Astrocyte (in vitro differentiated cells and primary cell): ENCODE measurements at regions not wholly inside any gene's neighbourhood (a gene's known extent, or its start where the extent isn't known, plus 50 kb on each side); places are given as distances from the start of the nearest gene placed in this dataset.
A peak's percentile ranks its signal among the peaks of the same experiment; 100 is the strongest.

Experiments
- DNase-seq: peaks from one replicate; pipeline ENCODE4 v3.0.0-alpha.2; 2010; ENCODE audit warnings: low read depth
- FAIRE-seq: peaks from 2 replicates; lab custom pipeline; 2011; peaks lifted over from hg19 to GRCh38; lab: Jason Lieb, UNC
- H2AFZ ChIP-seq: 2 replicates; pipeline ENCODE4 v1.6.0; 2012; ENCODE audit warnings: low read depth, low read length, inconsistent platforms
- H3K27ac ChIP-seq: 2 replicates; pipeline ENCODE4 v1.5.1; 2011; ENCODE audit warnings: low read depth, low read length, inconsistent platforms
- H3K27me3 ChIP-seq: 2 replicates; pipeline ENCODE4 v1.6.0; 2011; ENCODE audit warnings: low read length, inconsistent platforms; ENCODE audit not compliant: insufficient read depth
- H3K36me3 ChIP-seq: 2 replicates; pipeline ENCODE4 v1.5.1; 2011; ENCODE audit warnings: low read length, inconsistent platforms; ENCODE audit not compliant: insufficient read depth
- H3K4me1 ChIP-seq: 2 replicates; pipeline ENCODE4 v1.5.1; 2011; ENCODE audit warnings: low read length, inconsistent platforms; ENCODE audit not compliant: insufficient read depth
- H3K4me2 ChIP-seq: 2 replicates; pipeline ENCODE4 v1.6.0; 2012; ENCODE audit warnings: low read length, inconsistent platforms
- H3K4me3 ChIP-seq: 2 replicates; pipeline ENCODE4 v1.5.1; 2011; ENCODE audit warnings: low read depth, mild to moderate bottlenecking, low read length, inconsistent platforms; ENCODE audit not compliant: insufficient read depth
- H3K79me2 ChIP-seq: 2 replicates; pipeline ENCODE4 v1.6.0; 2012; ENCODE audit warnings: mild to moderate bottlenecking, low read length, inconsistent platforms; ENCODE audit not compliant: insufficient read depth
- H3K9ac ChIP-seq: 2 replicates; pipeline ENCODE4 v1.6.0; 2012; ENCODE audit warnings: mild to moderate bottlenecking, low read length, inconsistent platforms
- H3K9me3 ChIP-seq: 2 replicates; pipeline ENCODE4 v1.5.1; 2012; ENCODE audit warnings: low read depth, mild to moderate bottlenecking, low read length, inconsistent platforms; ENCODE audit not compliant: insufficient read depth
- H4K20me1 ChIP-seq: 2 replicates; pipeline ENCODE4 v1.6.0; 2012; ENCODE audit warnings: low read length, inconsistent platforms; ENCODE audit not compliant: insufficient read depth
- H3K27ac Mint-ChIP-seq: one replicate; pipeline ENCODE4 v1.8.0; 2021; ENCODE audit warnings: mild to moderate bottlenecking, mixed read lengths; ENCODE audit not compliant: unreplicated experiment
- H3K27me3 Mint-ChIP-seq: one replicate; pipeline ENCODE4 v1.8.0; 2021; ENCODE audit warnings: low read depth, mixed read lengths; ENCODE audit not compliant: unreplicated experiment
- H3K36me3 Mint-ChIP-seq: one replicate; pipeline ENCODE4 v1.8.0; 2021; ENCODE audit warnings: low read depth, mixed read lengths; ENCODE audit not compliant: unreplicated experiment
- H3K4me1 Mint-ChIP-seq: one replicate; pipeline ENCODE4 v1.8.0; 2021; ENCODE audit warnings: low read depth, mixed read lengths; ENCODE audit not compliant: unreplicated experiment
- H3K4me3 Mint-ChIP-seq: one replicate; pipeline ENCODE4 v1.8.0; 2021; ENCODE audit warnings: mild to moderate bottlenecking, moderate library complexity, mixed read lengths; ENCODE audit not compliant: unreplicated experiment
- H3K9me3 Mint-ChIP-seq: one replicate; pipeline ENCODE4 v1.8.0; 2021; ENCODE audit warnings: mild to moderate bottlenecking, mixed read lengths; ENCODE audit not compliant: unreplicated experiment
- CTCF ChIP-seq: IDR thresholded peaks from 2 replicates; pipeline ENCODE4 v1.5.1; 2011; ENCODE audit warnings: low read depth, mild to moderate bottlenecking, inconsistent platforms, low read length, moderate library complexity; ENCODE audit not compliant: insufficient read depth
- EZH2 ChIP-seq: IDR thresholded peaks from 2 replicates; pipeline ENCODE4 v1.6.1; 2012; ENCODE audit warnings: mild to moderate bottlenecking, low read length, inconsistent platforms; ENCODE audit not compliant: insufficient read depth

GRCh38 chr3:194871143-194871863 lies 185.6 kb downstream of the FAM43A start:
- H2AFZ ChIP-seq: peak overlapping the region; percentile 66
- DNase-seq (peak; percentile 85), FAIRE-seq (no peak)
- Mint-ChIP-seq H3K4me1 (peaks cover 27% of the 10 kb centered on the region), H3K9me3 (no peaks in the 10 kb centered on the region), H3K36me3 (no peaks in the 10 kb centered on the region), H3K27me3 (peaks cover 11% of the 10 kb centered on the region), H3K4me3 (no peak overlapping the region), H3K27ac (peak overlapping the region; percentile 86)
- no peaks in the 10 kb centered on the region for H3K36me3 ChIP-seq
- H3K79me2 ChIP-seq: no peaks in the 10 kb centered on the region
- no peak for TF ChIP-seq EZH2
- no peak for TF ChIP-seq CTCF
- peaks cover 31% of the 10 kb centered on the region for H3K4me1 ChIP-seq
- H3K27me3 ChIP-seq: no peaks in the 10 kb centered on the region
- H3K9me3 ChIP-seq: peaks cover 6% of the 10 kb centered on the region
- no peaks in the 10 kb centered on the region for H4K20me1 ChIP-seq
- H3K27ac ChIP-seq: peak overlapping the region; percentile 69
- peak overlapping the region; percentile 65 for H3K4me2 ChIP-seq
- no peak overlapping the region for H3K4me3 ChIP-seq
- H3K9ac ChIP-seq: peak overlapping the region; percentile 48

GRCh38 chr3:194871864-194872668 lies 186.4 kb downstream of the FAM43A start:
- no peaks in the 10 kb centered on the region for H4K20me1 ChIP-seq
- H3K36me3 Mint-ChIP-seq: no peaks in the 10 kb centered on the region
- H3K27me3 ChIP-seq: no peaks in the 10 kb centered on the region
- no peak overlapping the region for H3K4me3 ChIP-seq
- H3K27me3 Mint-ChIP-seq: peaks cover 10% of the 10 kb centered on the region
- H3K36me3 ChIP-seq: no peaks in the 10 kb centered on the region
- peak overlapping the region; percentile 66 for H2AFZ ChIP-seq
- no peak for TF ChIP-seq CTCF
- no peak for TF ChIP-seq EZH2
- peak overlapping the region; percentile 65 for H3K4me2 ChIP-seq
- FAIRE-seq (no peak), DNase-seq (peak; percentile 40)
- H3K27ac ChIP-seq: peak overlapping the region; percentile 56
- peak overlapping the region; percentile 86 for H3K27ac Mint-ChIP-seq
- peaks cover 6% of the 10 kb centered on the region for H3K9me3 ChIP-seq
- peaks cover 27% of the 10 kb centered on the region for H3K4me1 Mint-ChIP-seq
- no peak overlapping the region for H3K4me3 Mint-ChIP-seq
- no peaks in the 10 kb centered on the region for H3K79me2 ChIP-seq
- H3K9ac ChIP-seq: peak overlapping the region; percentile 48
- H3K4me1 ChIP-seq: peaks cover 31% of the 10 kb centered on the region
- no peaks in the 10 kb centered on the region for H3K9me3 Mint-ChIP-seq
